ENCODE measurements at regions not wholly inside any gene's neighbourhood (a gene's known extent, or its start where the extent isn't known, plus 50 kb on each side); places are given as distances from the start of the nearest gene placed in this dataset.
A peak's percentile ranks its signal among the peaks of the same experiment; 100 is the strongest.

GRCh38 chr3:177447938-177448337 lies 250.7 kb upstream of the TBL1XR1 start:
- POLR2A ChIA-PET, result no interaction called here
- Histone ChIP-seq H3K4me1 (ENCODE audit: control insufficient read depth in 2 of 2, insufficient read depth in 2 of 2, low read length in 2 of 2) (peaks cover 7 to 11% of the 10 kb centered on the region in 2 donors), H3K27me3 (replicated peaks in 1 of 4; ENCODE audit: control extremely low read depth in 1 of 4, control insufficient read depth in 3 of 4, insufficient read depth in 4 of 4, low read length in 3 of 4) (no peaks in the 10 kb centered on the region), H3K4me3 (ENCODE audit: control extremely low read depth in 1 of 5, extremely low read depth in 1 of 5, insufficient read depth in 1 of 5, low read depth in 2 of 5, low read length in 4 of 5) (no peak overlapping the region), H3K9me3 (ENCODE audit: control extremely low read depth in 1 of 3, control insufficient read depth in 2 of 3, insufficient read depth in 1 of 3, low read length in 2 of 3) (no peaks in the 10 kb centered on the region), H3K4me2 (replicated peaks; ENCODE audit: low read depth, low read length, poor library complexity, severe bottlenecking) (no peak overlapping the region), H3K9ac (ENCODE audit: low read length) (no peak overlapping the region), H3K36me3 (replicated peaks in 1 of 2; ENCODE audit: control extremely low read depth in 1 of 2, control insufficient read depth in 1 of 2, extremely low read depth in 1 of 2, insufficient read depth in 2 of 2, low read length in 1 of 2) (no peaks in the 10 kb centered on the region), H4K20me1 (ENCODE audit: control insufficient read depth, insufficient read depth, low read length, poor library complexity, severe bottlenecking) (no peaks in the 10 kb centered on the region), H2AFZ (ENCODE audit: insufficient read depth, low read depth, low read length, poor library complexity, severe bottlenecking) (no peak overlapping the region), H3K79me2 (ENCODE audit: control insufficient read depth, insufficient read depth, low read length) (no peaks in the 10 kb centered on the region), H3K27ac (ENCODE audit: low read length in 2 of 2) (no peak overlapping the region)
- no peak for TF ChIP-seq CTCF (IDR thresholded peaks at IDR 0.05)
- TF ChIP-seq EZH2 (IDR thresholded peaks at IDR 0.05; ENCODE audit: borderline replicate concordance, insufficient read depth, low read depth, low read length, poor library complexity, severe bottlenecking), result no peak
- Mint-ChIP-seq H3K4me1 (peaks cover 17% of the 10 kb centered on the region), H3K27me3 (no peaks in the 10 kb centered on the region), H3K27ac (no peak overlapping the region), H3K9me3 (ENCODE audit: insufficient read depth) (no peaks in the 10 kb centered on the region), H3K4me3 (no peak overlapping the region)
- intact Hi-C loops (cut with micrococcal nuclease), result loop anchor here (10.0 kb wide), 1 partner anchor 393 kb away; no protein-coding TSS in a partner anchor
- ATAC-seq (ENCODE audit: low read depth) (no peak), DNase-seq (no peak)
- WGBS (ENCODE audit: insufficient coverage), result 100% methylated on average over 2 of the region's 3 CpGs
- CTCF ChIA-PET, result interaction anchor here (0.5 to 1.1 kb wide), 3 partner anchors 9 to 250 kb away, joined by 3 to 6 read pairs (median 5); no protein-coding TSS in a partner anchor

- no peaks in the 10 kb centered on the region for H3K9me3 ChIP-seq (ENCODE audit: control extremely low read depth in 1 of 3, control insufficient read depth in 2 of 3, insufficient read depth in 1 of 3, low read length in 2 of 3)
- no peak overlapping the region for H3K4me3 ChIP-seq (ENCODE audit: control extremely low read depth in 1 of 5, extremely low read depth in 1 of 5, insufficient read depth in 1 of 5, low read depth in 2 of 5, low read length in 4 of 5)
- H3K27ac ChIP-seq (ENCODE audit: low read length in 2 of 2), result no peak overlapping the region
- peak; percentile 17 for DNase-seq
- ChIA-PET POLR2A (no interaction called here), CTCF (no interaction called here)
- ATAC-seq (ENCODE audit: low read depth), result no peak
- intact Hi-C loops (cut with micrococcal nuclease), result loop anchor here (10.0 kb wide), 1 partner anchor 394 kb away; no protein-coding TSS in a partner anchor
- no peak overlapping the region for H3K9ac ChIP-seq (ENCODE audit: low read length)
- Mint-ChIP-seq H3K4me1 (peaks cover 13% of the 10 kb centered on the region), H3K27me3 (no peaks in the 10 kb centered on the region), H3K27ac (peak overlapping the region; percentile 8), H3K9me3 (ENCODE audit: insufficient read depth) (no peaks in the 10 kb centered on the region), H3K4me3 (peak overlapping the region; percentile 31)
- no peaks in the 10 kb centered on the region for H4K20me1 ChIP-seq (ENCODE audit: control insufficient read depth, insufficient read depth, low read length, poor library complexity, severe bottlenecking)
- no peaks in the 10 kb centered on the region for H3K27me3 ChIP-seq (replicated peaks in 1 of 4; ENCODE audit: control extremely low read depth in 1 of 4, control insufficient read depth in 3 of 4, insufficient read depth in 4 of 4, low read length in 3 of 4)
- no CpG with 5 or more reads among the region's 3 CpGs for WGBS (ENCODE audit: insufficient coverage)
- H3K36me3 ChIP-seq (replicated peaks in 1 of 2; ENCODE audit: control extremely low read depth in 1 of 2, control insufficient read depth in 1 of 2, extremely low read depth in 1 of 2, insufficient read depth in 2 of 2, low read length in 1 of 2), result no peaks in the 10 kb centered on the region
- peaks cover 7 to 11% of the 10 kb centered on the region in 2 donors for H3K4me1 ChIP-seq (ENCODE audit: control insufficient read depth in 2 of 2, insufficient read depth in 2 of 2, low read length in 2 of 2)
- H3K4me2 ChIP-seq (replicated peaks; ENCODE audit: low read depth, low read length, poor library complexity, severe bottlenecking), result peak overlapping the region; percentile 33
- H2AFZ ChIP-seq (ENCODE audit: insufficient read depth, low read depth, low read length, poor library complexity, severe bottlenecking), result peak overlapping the region; percentile 57
- no peak for TF ChIP-seq EZH2 (IDR thresholded peaks at IDR 0.05; ENCODE audit: borderline replicate concordance, insufficient read depth, low read depth, low read length, poor library complexity, severe bottlenecking)
- TF ChIP-seq CTCF (IDR thresholded peaks at IDR 0.05), result no peak
- no peaks in the 10 kb centered on the region for H3K79me2 ChIP-seq (ENCODE audit: control insufficient read depth, insufficient read depth, low read length)
Measured at GRCh38 chr3:177448987-177449359, 251.7 kb upstream of the TBL1XR1 start.
